Embryonic facial prominence (tissue), 1 donor: ENCODE measurements at regions not wholly inside any gene's neighbourhood (a gene's known extent, or its start where the extent isn't known, plus 50 kb on each side); places are given as distances from the start of the nearest gene placed in this dataset.

ENCODE experiments used
- DNase-seq: peaks from one replicate; pipeline ENCODE4 v3.0.0-alpha.2; 2016; ENCODE audit errors: extremely low spot score

DNA sequence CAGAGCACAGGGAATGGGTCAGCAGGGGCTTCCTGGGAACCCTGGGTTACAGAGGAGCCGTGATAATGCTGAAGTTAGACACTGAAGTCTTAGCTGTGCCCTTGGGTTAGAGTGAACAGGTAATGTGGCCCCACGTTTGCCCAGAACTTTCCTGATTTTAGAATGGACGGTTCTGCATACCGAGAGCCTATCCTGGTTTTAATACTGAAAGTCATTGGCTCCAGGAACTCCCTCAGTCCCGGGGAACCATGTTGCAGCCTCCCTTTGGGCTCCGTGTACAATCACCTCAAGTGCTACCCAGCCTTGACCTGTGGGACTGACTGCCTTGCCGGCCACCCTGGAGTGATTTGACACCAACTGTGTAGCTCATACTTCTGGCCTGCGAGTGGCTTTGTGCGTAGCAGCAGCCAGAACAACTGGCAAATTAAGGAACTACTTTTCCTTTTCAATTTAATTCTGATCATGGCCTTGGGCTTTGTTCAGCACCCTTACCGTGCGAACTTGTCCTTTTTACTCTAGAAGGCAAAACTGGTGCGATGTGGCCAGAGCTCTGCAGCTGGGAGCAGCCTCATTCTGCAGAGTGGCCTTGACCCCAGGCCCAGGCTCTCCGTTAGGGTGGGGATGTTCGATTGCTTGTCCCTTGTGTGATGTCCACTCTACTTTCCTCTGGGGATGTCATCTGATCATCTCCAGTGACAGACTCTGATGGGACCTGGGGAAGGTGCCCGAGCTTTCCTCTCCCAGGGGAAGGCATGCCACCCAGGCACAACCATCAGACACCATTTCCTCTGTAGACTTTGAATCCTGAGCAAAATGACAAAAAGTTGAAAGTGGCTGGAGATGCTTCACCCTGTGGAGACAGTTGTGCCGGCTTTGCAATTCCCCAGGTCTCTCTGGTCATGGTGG is 265.9 kb downstream of the GLRX3 start:
- DNase-seq: no peak

GRCh38 chr10:130403153-130404075 is 267.2 kb downstream of the GLRX3 start:
- DNase-seq: no peak

DNA sequence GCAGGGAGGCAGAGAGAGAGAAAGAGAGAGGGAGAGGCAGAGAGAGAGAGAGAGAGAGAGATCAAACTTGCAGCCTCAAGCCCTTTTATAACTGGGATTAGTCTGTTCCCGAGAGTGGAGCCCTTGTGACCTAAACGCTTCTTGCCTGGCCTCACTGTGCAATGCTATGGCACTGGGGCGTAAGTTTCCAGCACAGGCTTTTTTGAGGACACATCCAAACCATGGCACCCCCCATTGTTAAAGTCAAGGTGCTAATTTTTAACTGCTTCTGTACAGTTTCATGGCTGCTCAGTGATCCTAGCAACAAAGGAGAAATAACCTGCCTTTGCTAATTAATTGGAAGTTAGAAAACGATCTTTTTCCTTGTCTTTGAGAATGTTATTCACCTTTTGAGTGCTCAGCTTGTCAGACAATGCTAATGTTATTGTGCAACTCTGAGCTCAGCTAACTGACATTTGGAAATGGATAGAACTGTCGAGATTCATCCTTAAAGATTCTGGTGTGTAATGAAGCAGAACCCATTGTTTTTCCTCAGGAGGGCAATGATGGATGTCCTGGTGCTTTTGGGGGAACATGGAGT is 268.4 kb downstream of the GLRX3 start:
- DNase-seq: no peak

DNA sequence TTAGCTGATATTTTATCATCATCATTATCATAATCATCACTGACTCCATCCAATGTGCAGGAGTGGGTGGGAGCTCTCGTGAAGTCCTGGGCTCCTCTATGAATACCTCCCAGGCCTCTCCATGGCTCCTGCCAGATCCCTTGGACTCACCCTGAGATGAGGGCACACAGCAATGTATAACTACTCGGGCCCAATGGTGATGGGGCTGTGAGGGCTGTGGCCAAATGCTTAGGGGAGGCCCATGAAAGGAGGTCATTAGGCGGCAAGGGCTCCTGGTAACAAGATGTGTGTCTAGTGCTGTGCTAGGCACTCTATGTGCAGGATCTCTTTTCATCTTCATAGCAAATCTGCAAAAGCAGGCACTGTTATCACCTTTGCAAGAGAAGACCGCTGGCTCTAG is 270.9 kb downstream of the GLRX3 start:
- DNase-seq: no peak

GRCh38 chr10:130409331-130409730 is 273.1 kb downstream of the GLRX3 start:
- DNase-seq: no peak

DNA sequence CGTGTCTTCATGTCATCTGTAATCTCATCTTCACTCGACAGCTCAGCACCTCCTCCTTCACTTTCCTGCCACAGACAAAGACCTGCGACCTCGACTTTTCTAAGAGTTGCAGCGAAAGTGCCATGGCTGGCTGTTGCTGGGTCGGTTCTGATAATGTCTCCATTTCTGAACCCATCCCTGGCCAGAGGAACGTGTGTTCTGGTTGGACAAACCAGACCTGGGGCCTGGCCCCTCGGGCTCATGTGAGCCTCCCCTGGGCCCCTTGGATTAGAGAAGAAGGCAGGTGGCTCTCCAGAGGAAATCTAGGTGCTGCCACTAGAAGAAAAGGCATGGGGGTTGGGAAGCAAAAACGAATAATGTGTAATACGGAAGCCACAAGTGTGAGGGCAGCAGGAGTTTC is 273.7 kb downstream of the GLRX3 start:
- DNase-seq: no peak

- DNase-seq: no peak
These were observed 275.4 kb downstream of the GLRX3 start for GRCh38 chr10:130411496-130412085.

GRCh38 chr10:130412317-130412716 is 276.1 kb downstream of the GLRX3 start:
- no peak for DNase-seq

GRCh38 chr10:130416334-130417150 is 280.4 kb downstream of the GLRX3 start:
- no peak for DNase-seq

DNA sequence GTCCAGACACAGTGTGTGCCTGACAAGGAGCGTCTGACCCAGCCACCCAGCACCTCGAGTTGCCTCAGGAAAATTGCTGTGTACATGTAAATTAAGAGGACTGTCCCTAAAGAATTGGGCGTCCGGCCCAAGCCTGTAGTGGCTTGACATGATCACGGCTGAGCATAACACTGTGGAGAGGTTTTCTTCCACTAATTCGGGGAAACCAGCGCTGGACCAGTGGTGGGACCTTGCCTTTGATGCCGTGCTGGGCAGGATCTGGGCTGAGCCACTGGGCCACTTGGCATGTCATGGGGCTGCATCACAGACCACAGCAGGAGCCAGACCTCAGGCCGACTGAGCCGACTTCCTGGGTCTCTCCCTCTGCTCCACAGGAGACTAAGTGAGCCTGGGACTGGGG is 282.5 kb downstream of the GLRX3 start:
- DNase-seq: no peak

GRCh38 chr10:130421909-130422308 is 285.7 kb downstream of the GLRX3 start:
- DNase-seq: no peak

- DNase-seq: no peak
These were observed 286.5 kb downstream of the GLRX3 start for GRCh38 chr10:130422366-130423324.

GRCh38 chr10:130423455-130424305 is 287.5 kb downstream of the GLRX3 start:
- no peak for DNase-seq

DNA sequence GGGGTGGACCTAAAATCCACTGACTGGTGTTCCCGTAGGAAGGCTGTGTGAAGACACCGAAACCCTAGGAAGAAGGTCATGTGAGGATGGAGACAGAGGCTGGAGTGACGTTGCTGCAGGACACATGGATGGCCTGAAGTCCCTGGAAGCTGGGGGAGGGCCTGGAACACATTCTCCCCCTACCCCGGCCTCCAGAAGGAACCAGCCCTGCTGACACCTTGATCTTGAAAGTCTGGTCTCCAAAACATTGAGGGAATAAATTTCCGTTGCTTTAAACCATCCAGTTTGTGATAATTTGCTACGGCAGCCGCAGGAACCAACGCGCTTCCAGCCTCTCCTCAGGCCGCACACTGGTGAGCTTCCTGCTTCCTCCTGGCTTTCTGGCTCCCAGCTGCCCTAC is 288.2 kb downstream of the GLRX3 start:
- DNase-seq: no peak

DNA sequence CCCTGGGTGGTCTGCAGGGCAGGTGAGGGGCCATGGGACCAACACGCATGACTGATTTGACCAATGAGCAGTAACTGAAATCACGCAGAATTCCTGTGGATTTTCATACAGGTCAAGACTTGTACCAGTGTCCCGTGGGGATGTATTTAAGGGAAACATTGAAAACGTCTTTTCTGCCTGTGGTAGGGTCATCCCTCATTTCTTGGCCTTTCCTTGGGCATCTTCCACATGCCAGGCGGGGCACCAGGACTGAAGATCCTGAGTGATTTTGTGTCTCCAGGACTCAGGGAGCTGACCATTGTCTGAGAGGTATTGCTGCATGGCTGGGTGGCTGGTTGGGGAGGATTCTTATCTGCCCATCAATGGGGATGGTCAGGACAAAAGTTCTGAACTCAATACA is 289.0 kb downstream of the GLRX3 start:
- DNase-seq: no peak

DNA sequence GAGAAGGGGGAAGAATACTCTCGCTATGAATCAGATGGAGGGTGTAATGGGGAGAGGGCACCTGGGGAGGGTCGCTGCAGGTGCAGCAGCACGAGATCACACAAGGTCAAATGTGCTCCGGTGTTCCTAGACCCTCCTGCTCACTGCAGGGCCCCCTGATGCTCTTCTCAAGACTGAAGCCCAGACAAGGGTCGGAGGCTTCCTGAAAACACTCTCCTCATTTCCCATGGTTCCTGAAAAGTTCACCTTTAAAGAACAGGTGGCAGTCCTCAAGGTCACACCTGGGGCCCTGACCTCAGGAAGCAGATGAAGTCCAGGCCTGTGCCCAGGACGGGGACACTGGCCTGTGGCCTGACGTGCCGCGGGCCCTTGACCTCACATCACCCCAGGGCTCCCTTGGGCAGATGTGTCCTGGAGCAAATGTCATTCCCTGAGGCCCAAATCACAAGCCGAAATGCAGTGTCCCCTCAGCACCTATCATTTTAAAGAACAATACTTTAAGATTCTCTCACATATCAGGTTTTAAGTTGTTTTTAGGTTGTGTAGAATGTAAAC is 289.8 kb downstream of the GLRX3 start:
- DNase-seq: no peak

- no peak for DNase-seq
These were observed 291.1 kb downstream of the GLRX3 start for GRCh38 chr10:130427216-130427722.

DNA sequence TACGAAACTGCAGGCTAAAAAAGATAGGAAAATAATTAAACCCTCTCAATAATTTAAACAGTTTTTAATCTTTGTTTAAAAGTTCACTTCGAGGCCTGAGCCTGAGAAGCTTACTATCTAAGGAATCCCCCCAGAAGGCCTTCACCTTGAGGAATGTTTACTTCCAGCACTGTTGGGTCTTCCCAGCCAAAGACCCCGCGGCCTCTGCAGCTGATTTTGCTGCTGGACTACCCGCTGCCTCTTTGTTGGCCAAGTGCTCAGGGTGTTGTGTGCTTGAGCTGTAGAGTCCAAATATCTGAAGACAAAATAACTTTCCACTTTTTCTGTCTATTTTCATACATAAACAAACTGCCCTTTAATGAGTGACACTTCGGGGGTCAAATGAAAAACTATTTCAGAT is 292.7 kb downstream of the GLRX3 start:
- no peak for DNase-seq
